A673 (cell line): ENCODE measurements at regions not wholly inside any gene's neighbourhood (a gene's known extent, or its start where the extent isn't known, plus 50 kb on each side); places are given as distances from the start of the nearest gene placed in this dataset.

Experiments
- BruUV-seq: library from RNA; stranded (reverse); fragments of 400-500 nt; replicated peaks from 2 replicates; lab custom pipeline; 2021; lab: Mats Ljungman, UMichigan
- CTCF ChIA-PET: fragments of 300-600 bp; sonication (Branson Sonifier 250); formaldehyde crosslinking; loops from one replicate; lab custom pipeline; 2022; ENCODE audit warnings: antibody characterized with exemption; lab: Charles Lee
- POLR2A ChIA-PET: fragments of 300-600 bp; sonication (Branson Sonifier 250); formaldehyde crosslinking; loops from one replicate; lab custom pipeline; 2022; ENCODE audit warnings: antibody characterized with exemption; ENCODE audit not compliant: low non-redundant PET; lab: Charles Lee
- DNase-seq: peaks from one replicate; pipeline ENCODE4 v3.0.0-alpha.2; 2015; ENCODE audit warnings: low spot score
- H3K27ac ChIP-seq: fragments of 200-600 bp; sonication (generic); 2 replicates; pipeline ENCODE4 v1.5.1; 2016; ENCODE audit warnings: mixed run types, low read depth, mild to moderate bottlenecking, mixed read lengths, antibody characterized with exemption, low read length; ENCODE audit not compliant: poor library complexity, severe bottlenecking
- H3K27me3 ChIP-seq: fragments of 200-600 bp; sonication (generic); replicated peaks from 2 replicates; pipeline ENCODE4 v1.6.1; 2017; ENCODE audit warnings: mixed run types, low read depth, mild to moderate bottlenecking, mixed read lengths, antibody characterized with exemption, low read length; ENCODE audit not compliant: insufficient read depth, poor library complexity
- H3K36me3 ChIP-seq: fragments of 200-600 bp; sonication (generic); 2 replicates; pipeline ENCODE4 v1.6.1; 2016; ENCODE audit warnings: mixed run types, mild to moderate bottlenecking, mixed read lengths, antibody characterized with exemption, low read length; ENCODE audit not compliant: insufficient read depth, poor library complexity, severe bottlenecking
- H3K4me1 ChIP-seq: fragments of 200-600 bp; sonication (generic); 2 replicates; pipeline ENCODE4 v1.6.1; 2017; ENCODE audit warnings: mixed run types, mild to moderate bottlenecking, mixed read lengths, antibody characterized with exemption, low read length; ENCODE audit not compliant: insufficient read depth, poor library complexity, severe bottlenecking
- H3K4me3 ChIP-seq: fragments of 200-600 bp; sonication (generic); 2 replicates; pipeline ENCODE4 v1.5.1; 2016; ENCODE audit warnings: low read depth, mixed run types, mild to moderate bottlenecking, mixed read lengths, low read length; ENCODE audit not compliant: poor library complexity, severe bottlenecking
- H3K9me3 ChIP-seq: fragments of 200-600 bp; sonication (generic); 2 replicates; pipeline ENCODE4 v1.6.1; 2016; ENCODE audit warnings: mixed run types, low read depth, mild to moderate bottlenecking, mixed read lengths, antibody characterized with exemption, low read length; ENCODE audit not compliant: poor library complexity, severe bottlenecking
- CTCF ChIP-seq: fragments of 300-800, 200-600 bp; sonication (generic); conservative IDR thresholded peaks from 2 replicates; pipeline ENCODE4 v1.5.1; 2017; ENCODE audit warnings: low read depth, mild to moderate bottlenecking, antibody characterized with exemption, low read length, moderate library complexity, mixed read lengths
- EZH2 ChIP-seq: fragments of 200-600 bp; sonication (generic); IDR thresholded peaks from 2 replicates; pipeline ENCODE4 v1.6.1; 2017; ENCODE audit warnings: borderline replicate concordance, low read depth, mild to moderate bottlenecking, mixed read lengths, antibody characterized with exemption, low read length; ENCODE audit not compliant: poor library complexity, severe bottlenecking
- intact Hi-C: fragments of 100-400 bp; cut with micrococcal nuclease; formaldehyde crosslinking; loops from one replicate; pipeline ENCODE4 v1.10.0; 2022; ENCODE audit not compliant: unreplicated experiment

- no TSS peak for BruUV-seq
These were observed 99.4 kb downstream of the LUZP4 start for GRCh38 chrX:115388879-115389278.

GRCh38 chrX:115390078-115390477 lies 100.6 kb downstream of the LUZP4 start:
- no peak for DNase-seq
- no peaks in the 10 kb centered on the region for H3K27me3 ChIP-seq
- BruUV-seq = no TSS peak
- ChIA-PET POLR2A (no interaction called here), CTCF (no interaction called here)
- peaks cover 3% of the 10 kb centered on the region for H3K4me1 ChIP-seq
- H3K27ac ChIP-seq = no peak overlapping the region
- intact Hi-C loops = no loop called here
- H3K9me3 ChIP-seq = no peaks in the 10 kb centered on the region
- no peaks in the 10 kb centered on the region for H3K36me3 ChIP-seq
- H3K4me3 ChIP-seq = no peak overlapping the region
- TF ChIP-seq EZH2 = no peak
- no peak for TF ChIP-seq CTCF

More at GRCh38 chrX:115388879-115389278, 99.4 kb downstream of the LUZP4 start:
- Histone ChIP-seq H3K4me1 (peaks cover 3% of the 10 kb centered on the region), H3K27ac (no peak overlapping the region), H3K9me3 (no peaks in the 10 kb centered on the region), H3K36me3 (no peaks in the 10 kb centered on the region), H3K27me3 (no peaks in the 10 kb centered on the region), H3K4me3 (no peak overlapping the region)
- ChIA-PET CTCF (no interaction called here), POLR2A (no interaction called here)
- no peak for DNase-seq
- intact Hi-C loops = no loop called here
- TF ChIP-seq EZH2 = no peak
- TF ChIP-seq CTCF = no peak

GRCh38 chrX:115392031-115392430 lies 102.5 kb downstream of the LUZP4 start:
- POLR2A ChIA-PET = no interaction called here
- no TSS peak for BruUV-seq
- H3K27me3 ChIP-seq = no peaks in the 10 kb centered on the region
- H3K36me3 ChIP-seq = no peaks in the 10 kb centered on the region
- intact Hi-C loops = no loop called here
- no peak for DNase-seq
- CTCF ChIA-PET = interaction anchor here (0.6 kb wide), 1 partner anchor 19 kb away, joined by 3 read pairs; no protein-coding TSS in a partner anchor
- H3K4me3 ChIP-seq = no peak overlapping the region
- no peaks in the 10 kb centered on the region for H3K9me3 ChIP-seq
- H3K4me1 ChIP-seq = peaks cover 3% of the 10 kb centered on the region
- TF ChIP-seq CTCF (no peak), EZH2 (no peak)
- H3K27ac ChIP-seq = no peak overlapping the region
